CD14-positive monocyte (primary cell): ENCODE measurements at regions not wholly inside any gene's neighbourhood (a gene's known extent, or its start where the extent isn't known, plus 50 kb on each side); places are given as distances from the start of the nearest gene placed in this dataset.

ENCODE experiments used
- DNase-seq, 3 donors: peaks; one replicate each; pipeline ENCODE4 v3.0.0-alpha.2; 2011 to 2022
- H2AFZ ChIP-seq: 2 replicates; pipeline ENCODE4 v1.6.0; 2012; ENCODE audit warnings: mild to moderate bottlenecking, low read depth, low read length, inconsistent platforms; ENCODE audit not compliant: insufficient read depth, poor library complexity, severe bottlenecking
- H3K27ac ChIP-seq, 2 donors: 1 replicate in 1 of 2; 2 replicates in 1 of 2; pipeline ENCODE4 v1.5.1; 2012 to 2013; ENCODE audit warnings: low read length in 2 of 2, control low read depth in 1 of 2, inconsistent platforms in 1 of 2, low read depth in 1 of 2, mild to moderate bottlenecking in 1 of 2
- H3K27me3 ChIP-seq, 2 donors: one replicate each; pipeline versions ENCODE4 v1.6.0 to v1.6.1; 2011 to 2013; ENCODE audit warnings: low read length in 2 of 2; ENCODE audit not compliant: control insufficient read depth in 2 of 2, insufficient read depth in 2 of 2
- H3K36me3 ChIP-seq, 2 donors: replicated peaks in 1 of 2; 1 replicate in 1 of 2; 2 replicates in 1 of 2; pipeline versions ENCODE4 v1.5.1 to v1.6.1; 2012 to 2013; ENCODE audit warnings: low read length in 2 of 2, control low read depth in 1 of 2, inconsistent platforms in 1 of 2, mild to moderate bottlenecking in 1 of 2; ENCODE audit not compliant: insufficient read depth in 2 of 2, control insufficient read depth in 1 of 2
- H3K4me1 ChIP-seq, 2 donors: 1 replicate in 1 of 2; 2 replicates in 1 of 2; pipeline versions ENCODE4 v1.5.1 to v1.6.1; 2012 to 2013; ENCODE audit warnings: low read length in 2 of 2, control low read depth in 1 of 2, inconsistent platforms in 1 of 2, mild to moderate bottlenecking in 1 of 2, moderate library complexity in 1 of 2; ENCODE audit not compliant: insufficient read depth in 2 of 2, control insufficient read depth in 1 of 2
- H3K4me2 ChIP-seq: replicated peaks from 2 replicates; pipeline ENCODE3; 2012; ENCODE audit warnings: low read length, moderate library complexity, mild to moderate bottlenecking; ENCODE audit not compliant: poor library complexity, severe bottlenecking; ENCODE audit errors: extremely low read depth
- H3K4me3 ChIP-seq, 3 experiments: fragments of 200-600 bp in 1 of 3; sonication (generic) in 1 of 3; replicated peaks in 1 of 3; 1 replicate in 2 of 3; 2 replicates in 1 of 3; pipeline ENCODE4 v1.5.1; 2011 to 2013; ENCODE audit warnings: low read length in 3 of 3, mild to moderate bottlenecking in 3 of 3, control low read depth in 2 of 3, low read depth in 2 of 3, inconsistent platforms in 1 of 3, moderate library complexity in 1 of 3
- H3K79me2 ChIP-seq: 2 replicates; pipeline ENCODE4 v1.6.0; 2012; ENCODE audit warnings: mild to moderate bottlenecking, control low read depth, inconsistent platforms, low read length, moderate library complexity; ENCODE audit not compliant: insufficient read depth
- H3K9ac ChIP-seq: 2 replicates; pipeline ENCODE4 v1.6.0; 2017; ENCODE audit warnings: low read length, mild to moderate bottlenecking; ENCODE audit not compliant: insufficient read depth, poor library complexity, severe bottlenecking
- H3K9me3 ChIP-seq, 2 donors: replicated peaks in 1 of 2; 1 replicate in 1 of 2; 2 replicates in 1 of 2; pipeline versions ENCODE4 v1.5.1 to v1.6.1; 2012 to 2013; ENCODE audit warnings: low read length in 2 of 2, control low read depth in 1 of 2; ENCODE audit not compliant: control insufficient read depth in 1 of 2, insufficient read depth in 1 of 2
- H4K20me1 ChIP-seq: 2 replicates; pipeline ENCODE4 v1.6.0; 2012; ENCODE audit warnings: mild to moderate bottlenecking, low read length, control low read depth, moderate library complexity; ENCODE audit not compliant: insufficient read depth
- H3K27ac Mint-ChIP-seq, 7 donors: one replicate each; pipeline ENCODE4 v1.8.0; 2020; ENCODE audit warnings: mild to moderate bottlenecking in 7 of 7, mixed read lengths in 7 of 7, moderate library complexity in 6 of 7, inconsistent platforms in 2 of 7
- H3K27me3 Mint-ChIP-seq, 3 donors: one replicate each; pipeline ENCODE4 v1.8.0; 2021 to 2022; ENCODE audit warnings: low read depth in 3 of 3, mild to moderate bottlenecking in 3 of 3, mixed read lengths in 3 of 3, moderate library complexity in 3 of 3, inconsistent platforms in 1 of 3
- H3K36me3 Mint-ChIP-seq, 2 donors: one replicate each; pipeline ENCODE4 v1.8.0; 2020; ENCODE audit warnings: mixed read lengths in 2 of 2, inconsistent platforms in 1 of 2, mild to moderate bottlenecking in 1 of 2
- H3K4me1 Mint-ChIP-seq: one replicate; pipeline ENCODE4 v1.8.0; 2020; ENCODE audit warnings: mild to moderate bottlenecking, mixed read lengths
- H3K4me3 Mint-ChIP-seq, 2 donors: one replicate each; pipeline ENCODE4 v1.8.0; 2020; ENCODE audit warnings: mild to moderate bottlenecking in 2 of 2, mixed read lengths in 2 of 2, moderate library complexity in 1 of 2
- H3K9me3 Mint-ChIP-seq, 7 donors: one replicate each; pipeline ENCODE4 v1.8.0; 2020 to 2022; ENCODE audit warnings: mixed read lengths in 7 of 7, mild to moderate bottlenecking in 6 of 7, moderate library complexity in 6 of 7, inconsistent platforms in 2 of 7
- WGBS: methylation state at CpG from one replicate; pipeline ENCODE4 v1.1.5; 2013; ENCODE audit warnings: missing lambda C conversion rate; ENCODE audit not compliant: insufficient coverage; 5-methylcytosine and 5-hydroxymethylcytosine counted together
- intact Hi-C, 2 donors: fragments of 100-400 bp; cut with micrococcal nuclease; formaldehyde crosslinking; loops; one replicate each; pipeline versions ENCODE4 v1.15.0 to v1.15.1; 2023
- TF ChIP-seq, protein P1 (sequence below): fragments of 200-600 bp; IDR thresholded peaks from one replicate; pipeline ENCODE4 v1.8.0; 2022; ENCODE audit warnings: antibody characterized with exemption, mild to moderate bottlenecking

- TF ChIP-seq, protein P1, sequence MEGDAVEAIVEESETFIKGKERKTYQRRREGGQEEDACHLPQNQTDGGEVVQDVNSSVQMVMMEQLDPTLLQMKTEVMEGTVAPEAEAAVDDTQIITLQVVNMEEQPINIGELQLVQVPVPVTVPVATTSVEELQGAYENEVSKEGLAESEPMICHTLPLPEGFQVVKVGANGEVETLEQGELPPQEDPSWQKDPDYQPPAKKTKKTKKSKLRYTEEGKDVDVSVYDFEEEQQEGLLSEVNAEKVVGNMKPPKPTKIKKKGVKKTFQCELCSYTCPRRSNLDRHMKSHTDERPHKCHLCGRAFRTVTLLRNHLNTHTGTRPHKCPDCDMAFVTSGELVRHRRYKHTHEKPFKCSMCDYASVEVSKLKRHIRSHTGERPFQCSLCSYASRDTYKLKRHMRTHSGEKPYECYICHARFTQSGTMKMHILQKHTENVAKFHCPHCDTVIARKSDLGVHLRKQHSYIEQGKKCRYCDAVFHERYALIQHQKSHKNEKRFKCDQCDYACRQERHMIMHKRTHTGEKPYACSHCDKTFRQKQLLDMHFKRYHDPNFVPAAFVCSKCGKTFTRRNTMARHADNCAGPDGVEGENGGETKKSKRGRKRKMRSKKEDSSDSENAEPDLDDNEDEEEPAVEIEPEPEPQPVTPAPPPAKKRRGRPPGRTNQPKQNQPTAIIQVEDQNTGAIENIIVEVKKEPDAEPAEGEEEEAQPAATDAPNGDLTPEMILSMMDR = no peak
- peaks cover 5 to 20% of the 10 kb centered on the region in 2 donors for H3K9me3 ChIP-seq
- no peaks in the 10 kb centered on the region for H3K4me1 ChIP-seq
- H3K27ac ChIP-seq = no peak overlapping the region
- intact Hi-C loops = no loop called here
- 100% methylated on average over 1 of the region's 6 CpGs for WGBS
- no peaks in the 10 kb centered on the region for H3K36me3 Mint-ChIP-seq
- H3K27ac Mint-ChIP-seq = no peak overlapping the region
- H4K20me1 ChIP-seq = no peaks in the 10 kb centered on the region
- H3K36me3 ChIP-seq = no peaks in the 10 kb centered on the region
- H3K4me3 Mint-ChIP-seq = no peak overlapping the region
- no peak overlapping the region for H3K9ac ChIP-seq
- no peak overlapping the region for H2AFZ ChIP-seq
- peaks cover 0 to 2% (median 0%) of the 10 kb centered on the region in 3 donors for H3K27me3 Mint-ChIP-seq
- H3K4me1 Mint-ChIP-seq = no peaks in the 10 kb centered on the region
- no peaks in the 10 kb centered on the region for H3K27me3 ChIP-seq
- no peak overlapping the region for H3K4me3 ChIP-seq
- H3K79me2 ChIP-seq = no peaks in the 10 kb centered on the region
- no peak for DNase-seq
- peaks cover 0 to 17% (median 7%) of the 10 kb centered on the region in 7 donors for H3K9me3 Mint-ChIP-seq
- H3K4me2 ChIP-seq = no peak overlapping the region
Observed at GRCh38 chr13:84684804-84685203, 802.5 kb upstream of the SLITRK1 start.

DNA sequence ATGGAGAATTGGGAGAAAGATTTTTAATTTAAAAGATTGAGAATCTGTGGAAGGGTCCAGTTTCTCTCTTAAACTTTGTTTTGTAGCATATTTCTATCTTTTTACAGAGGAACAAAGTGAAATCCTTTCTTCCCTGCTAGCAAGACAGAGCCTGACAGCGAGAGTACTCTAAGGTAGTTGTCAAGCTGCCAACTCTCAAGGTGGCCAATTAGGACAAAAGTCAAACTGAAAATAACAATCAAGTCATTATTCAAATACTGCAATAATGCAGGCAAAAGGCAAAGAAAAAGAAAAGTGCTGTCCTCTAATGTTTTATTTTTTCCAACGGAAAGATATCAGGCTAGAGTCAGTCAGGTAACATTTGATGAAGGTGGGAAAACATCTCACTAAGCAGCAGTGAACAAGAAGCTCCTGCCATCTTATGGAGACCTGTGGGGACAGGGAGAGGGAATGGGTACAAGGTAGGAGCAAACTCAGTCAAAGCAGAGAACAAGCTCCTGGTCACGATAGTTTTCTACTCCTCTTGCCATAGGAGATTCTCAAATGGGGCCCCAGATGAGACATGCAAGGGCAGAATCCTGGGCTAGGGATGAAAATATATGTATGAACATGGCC lies 801.9 kb upstream of the SLITRK1 start:
- intact Hi-C loops = no loop called here
- no peaks in the 10 kb centered on the region for H3K27me3 ChIP-seq
- H2AFZ ChIP-seq = no peak overlapping the region
- H3K27ac ChIP-seq = no peak overlapping the region
- Mint-ChIP-seq H3K4me3 (no peak overlapping the region), H3K27me3 (peaks cover 0 to 2% (median 0%) of the 10 kb centered on the region in 3 donors), H3K36me3 (no peaks in the 10 kb centered on the region), H3K9me3 (peaks cover 0 to 17% (median 7%) of the 10 kb centered on the region in 7 donors), H3K4me1 (no peaks in the 10 kb centered on the region), H3K27ac (no peak overlapping the region)
- H3K9me3 ChIP-seq = peaks cover 5 to 20% of the 10 kb centered on the region in 2 donors
- no peaks in the 10 kb centered on the region for H3K79me2 ChIP-seq
- H3K36me3 ChIP-seq = no peaks in the 10 kb centered on the region
- no peaks in the 10 kb centered on the region for H4K20me1 ChIP-seq
- H3K9ac ChIP-seq = no peak overlapping the region
- TF ChIP-seq, protein P1 = no peak
- H3K4me1 ChIP-seq = no peaks in the 10 kb centered on the region
- DNase-seq = no peak
- 100% methylated on average over 1 of the region's 3 CpGs for WGBS
- no peak overlapping the region for H3K4me2 ChIP-seq
- H3K4me3 ChIP-seq = no peak overlapping the region
